Heart left ventricle (tissue), 13 donors: ENCODE measurements at regions not wholly inside any gene's neighbourhood (a gene's known extent, or its start where the extent isn't known, plus 50 kb on each side); places are given as distances from the start of the nearest gene placed in this dataset.

Experiments used
- POLR2A ChIP-seq, 2 donors: fragments of 450-650 bp; IDR thresholded peaks; one replicate each; pipeline ENCODE4 v1.6.1; 2017; ENCODE audit warnings: antibody characterized with exemption in 2 of 2, mild to moderate bottlenecking in 2 of 2, moderate library complexity in 2 of 2
- TF ChIP-seq, protein P1 (sequence below), 12 donors: fragments of 200-600 bp; sonication (generic) in 4 of 12; IDR thresholded peaks; one replicate each; pipeline versions ENCODE4 v1.5.0 to v1.8.0; 2018 to 2022; ENCODE audit warnings: antibody characterized with exemption in 12 of 12, mild to moderate bottlenecking in 5 of 12
- donor health status: ischemic (EF 13 %, LVEDD 7.1; RV severe dilation, severe dysfunction).
- donor health status: DM: no; HTN: yes; CAD: no.
- donor health status: DM: no; HTN: no; CAD: no.
- donor health status: ischemic (EF 25% LVEDD 6.9; RV normal size, moderate dysfunction).
- donor health status: ischemic (EF 25% LVEDD 5.7; RV mildly dilated, moderate dysfunction).
- donor health status: ischemic (EF 35%, LVEDD 5.7; RV mildly dilated, moderate dysfunction).
- donor health status: nonischemic (EF 11% LVEDD 7.7; RV severe dilation, severe dysfunction).
- donor health status: DM: yes; HTN: yes; CAD: no.
- donor health status: PGD.
- donor health status: ischemic (EF 29% LVEDD 5.4; RV normal size, mild dysfunction).
- donor health status: nonischemic (EF 23%, LVEDD 6.1; RV moderate dilation, normal function).

DNA sequence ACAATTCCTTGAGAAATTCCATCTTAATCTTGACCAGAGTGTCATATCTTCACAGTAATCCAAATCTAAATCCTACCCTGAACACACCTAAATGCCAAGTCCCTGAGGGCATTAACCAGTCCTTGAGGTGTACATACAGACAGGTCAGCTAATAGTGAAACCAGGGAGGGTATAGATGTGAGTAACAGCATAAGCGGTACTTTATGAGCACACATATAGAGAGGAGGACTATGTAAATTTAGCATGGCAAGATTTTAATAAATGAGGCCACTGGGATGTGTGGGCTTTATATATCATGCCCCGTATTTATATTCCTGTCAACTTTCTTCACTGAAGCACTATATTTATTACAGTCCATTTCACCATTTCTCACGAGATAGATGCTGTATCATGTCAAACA, 80.2 kb downstream of the GP2 start:
- TF ChIP-seq, protein P1, sequence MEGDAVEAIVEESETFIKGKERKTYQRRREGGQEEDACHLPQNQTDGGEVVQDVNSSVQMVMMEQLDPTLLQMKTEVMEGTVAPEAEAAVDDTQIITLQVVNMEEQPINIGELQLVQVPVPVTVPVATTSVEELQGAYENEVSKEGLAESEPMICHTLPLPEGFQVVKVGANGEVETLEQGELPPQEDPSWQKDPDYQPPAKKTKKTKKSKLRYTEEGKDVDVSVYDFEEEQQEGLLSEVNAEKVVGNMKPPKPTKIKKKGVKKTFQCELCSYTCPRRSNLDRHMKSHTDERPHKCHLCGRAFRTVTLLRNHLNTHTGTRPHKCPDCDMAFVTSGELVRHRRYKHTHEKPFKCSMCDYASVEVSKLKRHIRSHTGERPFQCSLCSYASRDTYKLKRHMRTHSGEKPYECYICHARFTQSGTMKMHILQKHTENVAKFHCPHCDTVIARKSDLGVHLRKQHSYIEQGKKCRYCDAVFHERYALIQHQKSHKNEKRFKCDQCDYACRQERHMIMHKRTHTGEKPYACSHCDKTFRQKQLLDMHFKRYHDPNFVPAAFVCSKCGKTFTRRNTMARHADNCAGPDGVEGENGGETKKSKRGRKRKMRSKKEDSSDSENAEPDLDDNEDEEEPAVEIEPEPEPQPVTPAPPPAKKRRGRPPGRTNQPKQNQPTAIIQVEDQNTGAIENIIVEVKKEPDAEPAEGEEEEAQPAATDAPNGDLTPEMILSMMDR (IDR thresholded peaks at IDR 0.05) = no peak
- TF ChIP-seq POLR2A (IDR thresholded peaks at IDR 0.05) = no peak
